ENCODE measurements at regions not wholly inside any gene's neighbourhood (a gene's known extent, or its start where the extent isn't known, plus 50 kb on each side); places are given as distances from the start of the nearest gene placed in this dataset.

- DNase-seq (ENCODE audit: low read depth in 1 of 2, low spot score in 1 of 2) = no peak
- in situ Hi-C loops (cut with HindIII; ENCODE audit: low pct_unique_long_range_greater_than_20kb, low sequenced_read_pairs) = no loop called here
- TF ChIP-seq JUND (IDR thresholded peaks at IDR 0.05; ENCODE audit: low read depth) = no peak
Observed at GRCh38 chr4:182189103-182189878, 53.9 kb upstream of the TENM3 start.

- no peak for DNase-seq (ENCODE audit: low read depth in 1 of 2, low spot score in 1 of 2)
- in situ Hi-C loops (cut with HindIII; ENCODE audit: low pct_unique_long_range_greater_than_20kb, low sequenced_read_pairs) = no loop called here
- no peak for TF ChIP-seq JUND (IDR thresholded peaks at IDR 0.05; ENCODE audit: low read depth)
Observed at GRCh38 chr4:182190306-182190705, 52.9 kb upstream of the TENM3 start.

GRCh38 chr4:182192511-182193181 lies 50.6 kb upstream of the TENM3 start:
- no peak for DNase-seq (ENCODE audit: low read depth in 1 of 2, low spot score in 1 of 2)
- TF ChIP-seq JUND (IDR thresholded peaks at IDR 0.05; ENCODE audit: low read depth) = no peak
- in situ Hi-C loops (cut with HindIII; ENCODE audit: low pct_unique_long_range_greater_than_20kb, low sequenced_read_pairs) = no loop called here

- no peak for TF ChIP-seq JUND (IDR thresholded peaks at IDR 0.05; ENCODE audit: low read depth)
- no peak for DNase-seq (ENCODE audit: low read depth in 1 of 2, low spot score in 1 of 2)
- in situ Hi-C loops (cut with HindIII; ENCODE audit: low pct_unique_long_range_greater_than_20kb, low sequenced_read_pairs) = no loop called here
Observed at GRCh38 chr4:182193311-182193710, 49.9 kb upstream of the TENM3 start.
